ENCODE measurements at regions not wholly inside any gene's neighbourhood (a gene's known extent, or its start where the extent isn't known, plus 50 kb on each side); places are given as distances from the start of the nearest gene placed in this dataset.
A peak's percentile ranks its signal among the peaks of the same experiment; 100 is the strongest.

- peak; percentile 49 for DNase-seq (ENCODE audit: low read depth)
- H3K4me3 ChIP-seq (ENCODE audit: low read depth, low read length): no peak overlapping the region
- TF ChIP-seq CTCF (IDR thresholded peaks at IDR 0.05; ENCODE audit: insufficient read depth, low read depth, low read length, missing control alignments): no peak
These were observed 936.0 kb downstream of the TRIB2 start for GRCh38 chr2:13652531-13653313.

DNA sequence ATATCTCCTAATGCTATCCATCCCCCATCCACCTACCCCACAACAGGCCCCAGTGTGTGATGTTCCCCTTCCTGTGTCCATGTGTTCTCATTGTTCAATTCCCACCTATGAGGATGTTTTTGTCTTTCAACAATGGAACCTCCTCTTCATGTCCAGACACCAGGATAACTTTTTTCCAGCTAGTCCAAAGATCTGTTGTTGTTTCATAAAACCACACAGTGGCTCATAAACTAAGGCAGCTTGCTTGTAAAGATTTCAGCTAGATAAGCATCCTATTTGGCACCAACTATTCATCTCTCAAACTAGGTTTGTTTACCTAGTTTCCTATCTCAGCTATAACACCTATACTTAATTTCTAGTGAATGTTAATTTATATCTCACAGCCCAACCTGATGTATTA lies 937.7 kb downstream of the TRIB2 start:
- no peak overlapping the region for H3K4me3 ChIP-seq (ENCODE audit: low read depth, low read length)
- no peak for TF ChIP-seq CTCF (IDR thresholded peaks at IDR 0.05; ENCODE audit: insufficient read depth, low read depth, low read length, missing control alignments)
- no peak for DNase-seq (ENCODE audit: low read depth)

DNA sequence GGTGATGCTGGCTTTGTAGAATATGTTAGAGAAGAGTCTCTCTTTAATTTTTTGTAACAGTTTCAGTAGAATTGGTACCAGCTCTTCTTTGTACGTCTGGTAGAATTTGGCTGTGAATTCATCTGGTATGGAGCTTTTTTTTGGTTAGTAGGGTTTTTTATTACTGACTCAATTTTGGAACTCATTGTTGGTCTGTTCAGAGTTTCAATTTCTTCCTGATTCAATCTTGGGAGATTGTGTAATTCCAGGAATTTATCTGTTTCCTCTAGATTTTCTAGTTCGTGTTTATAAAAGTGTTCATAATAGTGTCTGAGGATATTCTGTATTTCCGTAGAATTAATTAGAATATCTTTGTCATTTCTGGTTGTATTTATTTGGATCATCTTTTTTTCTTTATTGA lies 943.5 kb downstream of the TRIB2 start:
- no peak for TF ChIP-seq CTCF (IDR thresholded peaks at IDR 0.05; ENCODE audit: insufficient read depth, low read depth, low read length, missing control alignments)
- no peak for DNase-seq (ENCODE audit: low read depth)
- no peak overlapping the region for H3K4me3 ChIP-seq (ENCODE audit: low read depth, low read length)

GRCh38 chr2:13662055-13662454 lies 945.3 kb downstream of the TRIB2 start:
- TF ChIP-seq CTCF (IDR thresholded peaks at IDR 0.05; ENCODE audit: insufficient read depth, low read depth, low read length, missing control alignments): no peak
- no peak for DNase-seq (ENCODE audit: low read depth)
- no peak overlapping the region for H3K4me3 ChIP-seq (ENCODE audit: low read depth, low read length)

GRCh38 chr2:13666582-13667414 lies 950.1 kb downstream of the TRIB2 start:
- H3K4me3 ChIP-seq (ENCODE audit: low read depth, low read length): no peak overlapping the region
- peak; percentile 82 for DNase-seq (ENCODE audit: low read depth)
- no peak for TF ChIP-seq CTCF (IDR thresholded peaks at IDR 0.05; ENCODE audit: insufficient read depth, low read depth, low read length, missing control alignments)

GRCh38 chr2:13667415-13667757 lies 950.6 kb downstream of the TRIB2 start:
- TF ChIP-seq CTCF (IDR thresholded peaks at IDR 0.05; ENCODE audit: insufficient read depth, low read depth, low read length, missing control alignments): no peak
- H3K4me3 ChIP-seq (ENCODE audit: low read depth, low read length): no peak overlapping the region
- DNase-seq (ENCODE audit: low read depth): no peak
